Mammary epithelial cell (primary cell): ENCODE measurements at regions not wholly inside any gene's neighbourhood (a gene's known extent, or its start where the extent isn't known, plus 50 kb on each side); places are given as distances from the start of the nearest gene placed in this dataset.

ENCODE experiments used
- CTCF ChIP-seq, 2 donors: IDR thresholded peaks in 1 of 2; conservative IDR thresholded peaks in 1 of 2; 2 replicates each; pipeline ENCODE4 v1.5.1; 2011 to 2012; ENCODE audit warnings: inconsistent platforms in 2 of 2, low read length in 2 of 2, mild to moderate bottlenecking in 2 of 2, control low read depth in 1 of 2, low read depth in 1 of 2; ENCODE audit not compliant: insufficient read depth in 1 of 2; ENCODE audit errors: extremely low read depth in 1 of 2
- EZH2 ChIP-seq: IDR thresholded peaks from 2 replicates; pipeline ENCODE4 v1.6.1; 2012; ENCODE audit warnings: low read length, inconsistent platforms, borderline replicate concordance

- TF ChIP-seq CTCF (conservative IDR thresholded peaks at IDR 0.05 in 1 of 2, IDR thresholded peaks at IDR 0.05 in 1 of 2; ENCODE audit: extremely low read depth in 1 of 2, insufficient read depth in 1 of 2, low read depth in 1 of 2, low read length in 2 of 2), result no peak
- TF ChIP-seq EZH2, result no peak
These were observed 730.9 kb upstream of the RGMB start for GRCh38 chr5:98042521-98042920.
